DND-41 (cell line): ENCODE measurements at regions not wholly inside any gene's neighbourhood (a gene's known extent, or its start where the extent isn't known, plus 50 kb on each side); places are given as distances from the start of the nearest gene placed in this dataset.

Experiments
- ATAC-seq: fragments of 200-7000 bp; cut with Tn5 transposase; 3 replicates; pipeline ENCODE4 v1.9.1; 2021; ENCODE audit warnings: low read depth; ENCODE audit not compliant: insufficient read depth
- DNase-seq: peaks from one replicate; pipeline ENCODE4 v3.0.0-alpha.2; 2020
- H2AFZ ChIP-seq: 2 replicates; pipeline ENCODE4 v1.6.0; 2012; ENCODE audit warnings: low read depth, low read length
- H3K27ac ChIP-seq: 2 replicates; pipeline ENCODE4 v1.5.1; 2012; ENCODE audit warnings: low read length, inconsistent platforms
- H3K27me3 ChIP-seq: fragments of 200-600 bp; sonication (generic); 2 replicates; pipeline ENCODE4 v1.6.0; 2012; ENCODE audit warnings: low read length, mild to moderate bottlenecking, inconsistent platforms; ENCODE audit not compliant: insufficient read depth, poor library complexity
- H3K36me3 ChIP-seq: 2 replicates; pipeline ENCODE4 v1.5.1; 2012; ENCODE audit warnings: low read length, inconsistent platforms; ENCODE audit not compliant: insufficient read depth
- H3K4me1 ChIP-seq: 2 replicates; pipeline ENCODE4 v1.5.1; 2012; ENCODE audit warnings: mild to moderate bottlenecking, low read length; ENCODE audit not compliant: insufficient read depth
- H3K4me2 ChIP-seq: 2 replicates; pipeline ENCODE4 v1.6.0; 2012; ENCODE audit warnings: mild to moderate bottlenecking, moderate library complexity, low read length, inconsistent platforms; ENCODE audit not compliant: insufficient read depth
- H3K4me3 ChIP-seq, 2 experiments: fragments of 200-600 bp in 1 of 2; shearing (Covaris generic) in 1 of 2; 2 replicates each; pipeline ENCODE4 v1.5.1; 2012 to 2016; ENCODE audit warnings: inconsistent platforms in 2 of 2, low read length in 2 of 2, mild to moderate bottlenecking in 2 of 2, low read depth in 1 of 2, moderate library complexity in 1 of 2
- H3K79me2 ChIP-seq: 2 replicates; pipeline ENCODE4 v1.6.0; 2012; ENCODE audit warnings: low read length, inconsistent platforms; ENCODE audit not compliant: insufficient read depth
- H3K9ac ChIP-seq: 2 replicates; pipeline ENCODE4 v1.6.0; 2012; ENCODE audit warnings: low read depth, mild to moderate bottlenecking, inconsistent platforms, low read length, moderate library complexity
- H3K9me3 ChIP-seq: 2 replicates; pipeline ENCODE4 v1.5.1; 2012; ENCODE audit warnings: low read length, moderate library complexity, mild to moderate bottlenecking, inconsistent platforms; ENCODE audit not compliant: insufficient read depth, severe bottlenecking
- H4K20me1 ChIP-seq: 2 replicates; pipeline ENCODE4 v1.6.0; 2012; ENCODE audit warnings: low read length; ENCODE audit not compliant: insufficient read depth
- CTCF ChIP-seq: IDR thresholded peaks from 2 replicates; pipeline ENCODE4 v1.5.1; 2012; ENCODE audit warnings: borderline replicate concordance, low read length, moderate library complexity, mild to moderate bottlenecking; ENCODE audit not compliant: poor library complexity, severe bottlenecking; ENCODE audit errors: extremely low read depth
- EZH2 ChIP-seq: IDR thresholded peaks from 3 replicates; pipeline ENCODE4 v1.6.1; 2012; ENCODE audit warnings: borderline replicate concordance, low read depth, mild to moderate bottlenecking, moderate library complexity, low read length, inconsistent platforms; ENCODE audit not compliant: severe bottlenecking

- Histone ChIP-seq H4K20me1 (no peaks in the 10 kb centered on the region), H3K27ac (no peak overlapping the region), H3K9ac (no peak overlapping the region), H3K79me2 (no peaks in the 10 kb centered on the region), H3K27me3 (no peaks in the 10 kb centered on the region), H3K4me2 (no peak overlapping the region), H3K9me3 (no peaks in the 10 kb centered on the region), H3K4me1 (no peaks in the 10 kb centered on the region), H2AFZ (no peak overlapping the region), H3K36me3 (no peaks in the 10 kb centered on the region), H3K4me3 (no peak overlapping the region)
- TF ChIP-seq EZH2 (no peak), CTCF (no peak)
- no peak for ATAC-seq
- DNase-seq = no peak
These were observed 951.2 kb upstream of the MIR17HG start for GRCh38 chr13:90396266-90396665.

- Histone ChIP-seq H3K4me1 (no peaks in the 10 kb centered on the region), H3K9ac (no peak overlapping the region), H3K9me3 (no peaks in the 10 kb centered on the region), H3K4me3 (no peak overlapping the region), H3K27me3 (no peaks in the 10 kb centered on the region), H3K79me2 (no peaks in the 10 kb centered on the region), H3K4me2 (no peak overlapping the region), H2AFZ (no peak overlapping the region), H3K27ac (no peak overlapping the region), H4K20me1 (no peaks in the 10 kb centered on the region), H3K36me3 (no peaks in the 10 kb centered on the region)
- TF ChIP-seq CTCF = no peak
- no peak for TF ChIP-seq EZH2
- ATAC-seq (no peak), DNase-seq (no peak)
These were observed 950.0 kb upstream of the MIR17HG start for GRCh38 chr13:90397503-90397902.

GRCh38 chr13:90400372-90400771 is 947.1 kb upstream of the MIR17HG start:
- no peaks in the 10 kb centered on the region for H4K20me1 ChIP-seq
- DNase-seq (no peak), ATAC-seq (no peak)
- H3K27ac ChIP-seq = no peak overlapping the region
- no peaks in the 10 kb centered on the region for H3K27me3 ChIP-seq
- no peak overlapping the region for H3K9ac ChIP-seq
- H3K4me3 ChIP-seq = no peak overlapping the region
- no peaks in the 10 kb centered on the region for H3K36me3 ChIP-seq
- TF ChIP-seq CTCF (no peak), EZH2 (no peak)
- H3K4me1 ChIP-seq = no peaks in the 10 kb centered on the region
- no peak overlapping the region for H2AFZ ChIP-seq
- no peaks in the 10 kb centered on the region for H3K79me2 ChIP-seq
- peaks cover 4% of the 10 kb centered on the region for H3K9me3 ChIP-seq
- H3K4me2 ChIP-seq = no peak overlapping the region

GRCh38 chr13:90401150-90401549 is 946.3 kb upstream of the MIR17HG start:
- Histone ChIP-seq H3K9me3 (peaks cover 4% of the 10 kb centered on the region), H3K9ac (no peak overlapping the region), H3K4me3 (no peak overlapping the region), H3K4me1 (no peaks in the 10 kb centered on the region), H2AFZ (no peak overlapping the region), H4K20me1 (no peaks in the 10 kb centered on the region), H3K36me3 (no peaks in the 10 kb centered on the region), H3K27ac (no peak overlapping the region), H3K27me3 (no peaks in the 10 kb centered on the region), H3K4me2 (no peak overlapping the region), H3K79me2 (no peaks in the 10 kb centered on the region)
- ATAC-seq (no peak), DNase-seq (no peak)
- TF ChIP-seq EZH2 (no peak), CTCF (no peak)
